ENCODE measurements at regions not wholly inside any gene's neighbourhood (a gene's known extent, or its start where the extent isn't known, plus 50 kb on each side); places are given as distances from the start of the nearest gene placed in this dataset.

DNA sequence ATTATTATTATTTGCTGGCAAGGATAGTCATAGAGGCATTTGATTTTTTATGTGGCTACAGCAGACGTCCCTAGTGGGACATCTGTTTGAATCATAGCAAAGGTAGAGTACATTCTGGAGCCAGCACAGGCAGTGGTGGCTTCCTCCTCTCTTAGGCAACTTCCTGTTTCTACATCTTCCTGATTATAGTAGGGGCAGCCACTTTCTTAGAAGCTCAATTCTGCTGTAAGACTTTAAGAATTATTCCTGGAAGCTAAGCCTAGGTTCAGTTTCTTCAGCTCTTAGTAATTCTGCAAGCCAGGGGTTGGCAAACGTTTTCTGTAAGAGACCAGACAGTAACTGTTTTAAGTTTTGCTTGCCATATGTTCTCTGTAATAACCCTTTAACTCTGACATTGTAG lies 129.3 kb upstream of the TENM4 start:
- no peak for DNase-seq

DNA sequence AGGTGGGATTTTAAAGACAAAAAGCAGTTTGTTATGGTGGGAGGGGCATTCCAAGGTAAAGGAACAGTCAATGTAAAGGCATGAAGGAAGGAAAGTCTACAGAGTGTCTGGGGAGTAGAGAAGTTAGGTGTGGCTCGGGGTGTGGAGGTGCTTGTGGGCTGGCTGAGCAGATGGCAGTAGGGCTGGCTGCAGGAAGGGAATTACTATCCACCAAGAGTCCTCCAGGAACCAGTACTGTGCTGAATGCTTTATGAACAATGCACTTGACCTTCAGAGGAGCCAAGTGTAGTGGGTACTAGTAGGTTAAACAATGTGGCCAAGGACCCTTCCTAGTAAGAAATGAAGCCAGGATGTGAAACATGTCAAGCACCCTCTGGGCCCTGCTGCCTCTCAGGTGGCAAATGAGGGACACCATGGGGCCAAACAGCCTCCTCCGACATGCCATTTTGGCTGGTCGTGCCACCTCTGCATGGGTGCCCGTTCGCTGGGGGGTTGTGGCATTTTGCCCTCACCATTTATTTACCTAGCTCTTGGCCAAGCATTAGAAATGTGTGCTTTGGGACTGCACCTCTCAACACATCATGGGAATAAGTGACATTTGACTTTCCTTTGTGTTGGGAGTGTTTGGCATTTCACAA lies 123.6 kb upstream of the TENM4 start:
- DNase-seq, result no peak

DNA sequence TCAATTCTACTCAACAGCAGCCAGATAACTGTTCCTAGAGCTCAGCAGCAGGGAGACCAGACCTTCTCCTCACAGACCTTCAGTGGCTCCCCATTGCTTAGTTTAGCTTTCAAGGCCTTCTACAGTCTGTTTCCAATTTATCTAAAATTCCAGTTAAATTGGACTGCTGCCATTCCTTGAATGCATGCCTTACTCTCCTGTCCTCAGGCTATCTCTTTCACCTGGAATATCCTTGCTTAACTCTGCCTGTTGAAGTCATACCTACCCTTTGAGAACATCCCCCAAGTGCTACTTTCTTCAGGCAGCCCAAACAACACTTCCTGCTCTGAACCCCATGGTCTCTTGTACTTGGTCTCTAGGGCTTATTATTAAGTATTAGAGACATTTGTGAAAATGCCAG lies 120.7 kb upstream of the TENM4 start:
- no peak for DNase-seq

DNA sequence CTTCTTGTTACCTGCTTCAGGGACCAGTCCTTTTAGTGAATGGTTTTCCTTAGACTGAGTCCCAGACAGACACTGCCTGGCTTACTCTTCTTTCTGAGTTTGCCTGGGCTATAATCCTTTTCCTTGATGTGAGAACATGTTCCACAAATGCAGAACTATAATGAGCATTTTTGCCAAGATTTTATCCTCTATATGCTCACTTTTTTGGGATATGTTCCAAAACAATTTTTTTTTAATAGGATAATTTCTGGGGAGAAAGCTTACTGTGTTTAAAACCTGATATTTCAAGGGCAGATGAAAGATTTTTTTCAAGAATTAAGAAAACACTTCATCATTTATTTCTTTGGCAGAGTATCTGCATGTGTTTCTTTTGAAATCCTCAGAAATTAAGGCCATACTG lies 110.0 kb upstream of the TENM4 start:
- DNase-seq, result no peak

DNA sequence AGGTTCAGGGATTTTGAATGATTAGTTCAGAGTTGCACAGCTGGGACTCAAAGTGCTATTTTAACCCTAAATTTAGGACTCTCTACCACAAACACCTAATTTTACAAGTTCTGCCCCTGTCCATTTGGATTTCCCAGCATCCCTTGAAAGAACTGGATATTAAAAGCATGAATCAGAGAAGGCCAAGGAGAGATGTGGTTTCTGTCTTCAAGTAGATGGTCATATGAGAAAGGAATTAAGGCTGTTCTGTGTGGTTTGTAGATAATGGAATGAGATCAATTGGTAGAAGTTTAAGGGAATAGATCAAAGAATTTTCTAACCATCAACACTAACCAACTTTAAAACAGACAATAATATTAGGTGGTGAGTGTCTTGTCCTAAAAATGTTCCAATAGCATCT lies 106.4 kb upstream of the TENM4 start:
- DNase-seq, result no peak

DNA sequence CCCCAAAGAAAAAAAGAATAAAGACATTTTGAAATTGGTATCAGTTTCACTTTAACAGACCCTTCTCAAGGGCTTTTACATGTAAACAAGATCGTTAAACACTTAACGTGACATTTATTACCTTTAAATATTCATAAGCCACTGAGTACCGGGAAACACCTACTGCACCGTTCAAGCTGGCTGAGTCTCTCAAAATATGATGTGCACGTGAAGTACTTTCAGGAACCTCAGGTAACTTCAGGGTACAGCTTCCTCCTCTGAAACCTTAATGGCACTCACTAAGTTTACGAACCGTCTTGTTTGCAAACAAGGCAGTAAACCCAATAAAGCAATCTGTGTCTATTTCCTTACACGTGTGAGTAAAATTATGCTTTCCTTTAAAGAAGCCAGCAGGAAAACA lies 105.5 kb upstream of the TENM4 start:
- DNase-seq, result no peak

DNA sequence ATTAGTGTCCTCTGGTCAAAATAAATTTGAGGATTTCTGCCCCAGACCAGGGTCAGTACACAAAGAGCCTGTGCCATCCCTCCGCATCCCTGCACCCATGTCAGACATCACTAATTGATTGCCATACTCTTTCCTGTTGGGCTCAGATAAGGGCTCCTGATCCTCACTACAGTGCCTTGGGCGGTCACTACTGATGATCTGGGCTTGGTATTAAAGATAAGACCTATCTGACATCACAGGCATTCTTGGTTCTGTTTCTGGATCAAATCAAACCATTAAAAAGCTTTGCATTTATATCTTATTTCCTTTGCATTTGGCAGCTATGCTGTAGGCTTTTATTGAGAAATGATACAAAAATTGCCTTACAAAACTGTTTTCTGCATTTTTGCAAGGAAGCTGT lies 103.5 kb upstream of the TENM4 start:
- DNase-seq, result no peak

DNA sequence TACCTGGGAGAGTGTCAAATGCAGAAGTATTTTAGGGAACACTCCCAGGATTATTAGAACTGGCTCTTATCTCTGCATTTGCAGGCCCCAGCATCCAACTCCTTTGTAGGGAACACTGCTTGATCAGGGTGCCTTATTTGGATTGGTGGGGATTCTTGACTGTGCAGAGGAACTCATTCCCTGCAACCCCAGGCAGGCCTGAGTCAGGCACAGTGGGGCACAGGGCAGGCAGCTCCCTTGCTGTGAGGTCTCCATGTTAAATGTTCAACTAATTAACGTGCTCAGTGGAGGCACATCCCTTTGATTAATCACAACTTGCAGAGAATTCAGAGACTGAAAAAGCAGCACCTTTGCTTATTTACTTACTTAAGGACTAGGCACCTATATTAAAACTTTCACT lies 102.3 kb upstream of the TENM4 start:
- no peak for DNase-seq

DNA sequence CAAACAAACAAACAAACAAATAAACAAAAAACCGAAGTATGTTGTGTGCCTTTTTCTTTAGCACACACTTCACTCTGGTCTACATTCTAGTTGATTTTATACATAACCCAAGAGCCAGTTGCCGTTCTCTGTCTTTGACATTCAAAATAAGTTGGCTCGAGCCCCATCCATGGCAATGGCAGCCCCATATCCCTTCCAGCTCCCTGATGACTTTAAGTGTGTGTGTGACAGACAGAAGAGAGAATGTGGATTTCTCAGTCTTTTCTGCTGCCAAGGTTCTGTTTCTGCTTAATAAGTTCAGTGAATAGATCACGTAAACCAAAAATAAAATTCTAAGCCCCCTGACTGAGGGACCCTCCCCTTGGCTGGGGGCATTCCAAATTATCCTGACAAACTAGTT lies 100.6 kb upstream of the TENM4 start:
- no peak for DNase-seq

DNA sequence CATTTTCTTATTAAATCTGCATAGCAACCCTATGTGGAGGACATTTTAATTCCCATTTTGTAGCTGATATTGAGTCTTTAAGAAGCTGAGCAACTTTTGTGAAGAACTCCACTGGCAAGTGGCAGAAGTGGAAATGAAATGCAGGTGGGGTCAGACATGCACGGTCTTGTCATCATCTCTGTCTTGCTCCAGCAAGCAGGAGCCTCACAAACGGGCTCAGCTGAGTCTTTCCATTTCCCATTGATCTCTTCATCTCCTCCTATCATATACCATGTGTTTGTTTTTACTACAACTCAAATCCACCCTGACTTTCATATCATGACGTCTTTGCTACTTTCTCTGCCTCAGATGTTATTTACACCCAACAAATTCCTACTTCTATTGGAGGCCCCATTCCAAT lies 97.9 kb upstream of the TENM4 start:
- no peak for DNase-seq

DNA sequence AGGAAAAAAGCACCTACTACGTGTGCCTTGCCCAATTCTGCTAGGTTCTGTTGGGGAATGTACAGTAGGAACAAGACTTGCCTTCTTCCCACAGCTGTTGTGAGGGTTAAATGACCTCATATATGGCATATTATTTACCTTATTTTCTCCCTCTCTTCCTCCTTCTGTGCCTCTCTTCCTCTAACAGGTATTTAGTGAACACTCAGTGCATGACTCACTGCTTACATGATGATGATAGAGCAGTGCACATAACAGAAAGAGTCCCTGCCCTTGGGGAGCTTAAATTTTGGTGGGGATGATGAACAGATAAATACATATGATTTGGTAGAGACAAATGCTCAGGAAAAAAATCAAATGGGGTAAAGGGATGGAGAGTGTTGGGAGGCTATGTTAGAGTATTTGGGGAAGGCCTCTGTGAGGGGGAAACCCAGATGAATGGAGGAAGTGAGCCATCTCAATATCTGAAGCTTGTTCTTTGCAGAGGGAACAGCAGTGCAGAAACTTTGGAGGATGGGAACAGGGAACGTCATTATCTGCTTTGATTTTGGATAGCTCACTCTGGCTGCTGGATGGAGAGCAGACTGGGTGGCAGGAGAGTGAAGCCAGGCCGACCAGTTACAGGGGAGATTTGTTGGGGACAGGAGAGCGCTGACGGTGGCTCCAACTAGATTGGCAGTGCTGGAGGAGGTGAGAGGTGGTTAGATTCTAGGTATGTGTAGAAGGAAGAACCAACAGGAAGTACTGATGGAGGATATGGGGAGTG lies 95.5 kb upstream of the TENM4 start:
- DNase-seq, result no peak

DNA sequence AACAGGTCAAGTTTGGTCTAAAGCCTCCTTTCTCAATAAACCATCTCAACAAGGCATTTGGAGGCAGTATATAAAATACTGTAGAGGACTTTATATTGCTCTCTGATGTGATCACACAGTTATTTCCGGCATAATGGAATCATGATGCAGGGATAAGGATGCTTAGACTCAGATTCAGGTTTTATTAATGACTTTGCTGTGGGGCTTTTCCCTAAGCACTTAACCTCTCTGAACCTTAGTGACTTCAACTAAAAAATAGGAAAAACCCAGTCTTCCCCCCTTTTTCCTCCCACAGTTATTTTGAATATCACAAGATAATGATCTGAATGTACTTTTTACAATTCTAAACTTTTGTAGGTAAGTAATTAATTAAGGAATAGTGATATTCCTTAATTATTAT lies 94.8 kb upstream of the TENM4 start:
- no peak for DNase-seq

DNA sequence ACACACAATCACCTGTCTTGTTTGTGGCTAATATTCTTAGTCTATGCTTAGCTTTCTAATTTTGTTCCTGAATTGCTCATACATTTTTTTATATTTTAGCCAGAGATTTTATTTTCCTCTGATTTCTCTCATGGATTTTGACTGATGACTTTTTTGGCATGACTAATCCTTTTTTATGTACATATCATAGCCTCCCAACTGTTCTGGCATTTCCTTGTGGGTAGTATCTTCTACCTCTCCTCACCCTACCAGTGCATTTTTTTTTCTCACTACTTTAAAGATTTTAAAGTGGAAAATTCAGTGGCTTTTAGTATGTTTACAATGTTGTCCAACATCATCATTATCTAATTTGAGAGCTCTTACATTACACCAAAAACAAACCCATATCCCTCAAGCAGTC lies 84.4 kb upstream of the TENM4 start:
- DNase-seq, result no peak

DNA sequence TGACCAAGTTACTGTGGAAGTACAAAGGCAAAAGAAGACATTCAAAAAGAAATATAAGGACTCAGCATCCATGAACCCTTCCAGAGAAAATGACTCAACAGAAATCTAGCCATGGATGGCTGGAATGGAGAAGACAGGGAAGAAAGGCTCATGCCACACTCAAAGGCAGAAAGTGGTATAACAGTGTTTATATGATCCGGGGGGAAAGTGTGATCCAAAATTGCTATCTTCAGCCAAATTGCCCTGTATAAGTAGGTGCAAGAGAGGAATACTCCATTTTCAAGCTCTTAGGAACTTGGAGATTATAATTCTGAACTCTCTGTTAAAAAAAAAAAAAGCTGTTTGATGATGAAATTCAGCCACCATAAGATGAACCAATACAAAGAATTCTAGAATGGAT lies 81.8 kb upstream of the TENM4 start:
- DNase-seq, result no peak

DNA sequence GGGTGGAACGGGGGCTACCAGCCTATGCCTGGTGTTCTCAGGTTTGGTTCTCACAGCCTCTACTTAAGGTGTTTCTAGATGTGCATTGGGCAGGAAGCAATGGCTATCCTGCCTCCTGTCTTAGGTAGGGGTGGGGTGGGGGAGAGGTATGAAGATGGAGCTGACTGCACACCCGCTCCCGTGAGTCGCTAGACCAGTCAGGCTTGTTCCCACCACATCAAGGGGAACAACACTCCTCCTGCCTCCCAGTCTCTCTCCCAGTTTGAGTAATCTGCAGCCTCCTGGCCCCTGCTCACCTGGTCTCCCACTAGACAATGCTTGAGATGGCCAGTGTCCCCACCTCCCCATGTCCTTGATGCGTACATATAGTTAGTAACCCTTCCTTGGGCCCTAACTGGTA lies 79.3 kb upstream of the TENM4 start:
- no peak for DNase-seq

DNA sequence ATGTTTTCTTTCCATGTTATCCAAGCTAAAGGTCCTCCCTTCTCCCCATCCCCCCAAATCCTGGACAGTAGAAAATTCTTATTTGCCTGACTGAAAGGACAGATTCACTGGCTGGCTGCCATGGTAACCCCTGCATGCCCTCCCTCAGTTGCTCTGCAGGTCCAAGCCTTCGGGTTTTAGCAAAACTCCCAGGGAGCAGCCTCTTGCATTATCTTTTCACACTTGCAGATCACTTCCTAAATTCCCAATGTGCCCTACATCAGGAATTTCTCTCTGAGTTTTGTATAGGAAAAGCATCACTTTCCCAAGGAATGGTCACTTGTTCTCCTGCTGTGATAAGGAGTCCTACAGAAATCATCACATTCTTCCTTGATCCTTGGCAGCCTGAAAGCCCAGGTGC lies 75.0 kb upstream of the TENM4 start:
- DNase-seq, result no peak

DNA sequence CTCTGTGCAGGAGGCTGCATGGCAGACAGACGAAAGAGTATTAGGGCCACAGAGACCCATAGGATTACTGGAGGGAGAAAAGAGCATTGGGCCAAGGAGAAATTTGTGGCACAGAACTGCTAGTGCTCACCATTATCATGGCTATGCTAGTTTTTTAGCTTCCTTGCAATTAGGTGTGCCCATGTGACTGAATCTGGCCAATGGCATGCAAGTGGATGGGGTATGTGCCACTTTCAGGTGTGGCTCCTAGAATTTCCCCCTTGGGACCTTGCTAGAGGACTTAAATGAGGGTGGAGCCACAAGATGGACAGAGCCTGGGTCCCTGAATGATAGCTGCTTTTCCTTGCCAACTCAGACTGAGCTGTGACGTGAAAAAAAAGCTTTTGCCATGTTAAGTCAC lies 73.9 kb upstream of the TENM4 start:
- DNase-seq, result no peak

DNA sequence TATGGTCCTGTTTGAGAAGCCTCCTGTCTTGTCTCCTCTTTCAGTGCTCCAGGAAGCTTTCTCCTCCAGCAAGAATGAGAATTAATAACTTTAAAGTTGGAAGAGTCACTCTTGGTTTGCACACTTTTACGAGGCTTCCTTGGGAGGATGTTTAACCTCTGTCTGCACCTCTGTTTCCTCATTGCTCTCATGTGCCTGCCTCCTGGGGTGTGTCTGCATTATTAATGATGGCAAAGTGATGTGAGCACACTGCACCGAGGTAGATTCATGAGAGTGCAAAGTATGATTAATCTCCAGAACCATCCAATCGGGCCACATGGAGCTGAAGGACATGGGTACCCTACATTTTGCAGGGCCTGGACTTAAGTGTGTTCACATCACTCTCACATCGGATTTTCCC lies 73.5 kb upstream of the TENM4 start:
- DNase-seq, result no peak

DNA sequence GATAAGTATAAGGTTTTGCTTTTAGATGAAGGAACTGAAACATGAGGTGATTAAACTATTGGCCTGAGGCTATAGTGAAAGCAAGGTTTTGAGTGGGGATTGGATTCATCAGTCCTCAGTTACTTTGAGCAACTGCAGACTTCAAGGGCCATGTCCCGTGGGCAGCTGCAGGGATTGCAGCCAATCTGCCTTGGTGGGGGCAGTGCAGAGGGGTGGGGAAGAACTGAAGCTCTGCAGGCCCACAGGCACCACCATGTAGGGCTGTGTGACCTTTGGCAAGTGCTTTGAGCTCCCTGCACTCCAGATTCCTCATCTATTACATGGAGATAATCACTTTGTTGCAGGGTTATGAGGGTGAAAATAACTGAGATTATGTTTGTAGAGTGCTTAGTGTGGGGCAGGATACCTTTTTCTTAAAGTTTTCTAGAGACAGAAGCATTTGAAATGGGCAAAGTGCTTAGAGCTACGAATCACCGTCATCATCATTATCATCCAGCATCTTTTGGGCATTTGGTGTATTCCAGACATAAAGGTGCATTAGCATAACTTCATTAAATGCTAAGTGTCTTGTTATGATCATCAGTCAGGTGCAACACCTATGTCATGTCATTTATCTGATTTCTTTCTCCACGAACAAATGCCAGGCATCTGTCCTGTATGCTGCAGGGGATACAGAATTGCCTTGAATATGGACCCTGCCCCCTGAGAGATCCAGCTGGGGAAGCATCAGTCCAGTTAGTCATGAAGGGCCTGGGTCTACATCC lies 72.1 kb upstream of the TENM4 start:
- DNase-seq, result no peak

DNA sequence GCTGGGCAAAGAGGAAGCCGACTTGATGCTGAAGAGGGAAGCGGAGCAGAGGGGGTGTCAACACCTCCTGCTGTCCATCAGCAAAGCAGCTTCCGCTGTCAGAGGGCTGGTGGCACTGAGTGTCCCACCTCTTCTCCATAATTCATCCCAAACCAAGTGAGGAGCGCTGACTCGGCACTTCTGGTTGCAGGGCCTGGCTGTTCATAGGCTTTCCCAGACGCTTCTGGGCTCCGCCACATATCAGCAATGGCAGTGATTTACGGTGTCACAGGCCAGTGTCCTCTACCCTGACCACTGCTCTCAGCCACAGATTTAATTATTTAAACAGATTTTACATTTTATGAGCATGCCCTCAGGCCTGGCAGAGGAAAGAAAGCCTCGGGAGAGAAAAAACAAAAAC lies 70.1 kb upstream of the TENM4 start:
- DNase-seq, result no peak

DNA sequence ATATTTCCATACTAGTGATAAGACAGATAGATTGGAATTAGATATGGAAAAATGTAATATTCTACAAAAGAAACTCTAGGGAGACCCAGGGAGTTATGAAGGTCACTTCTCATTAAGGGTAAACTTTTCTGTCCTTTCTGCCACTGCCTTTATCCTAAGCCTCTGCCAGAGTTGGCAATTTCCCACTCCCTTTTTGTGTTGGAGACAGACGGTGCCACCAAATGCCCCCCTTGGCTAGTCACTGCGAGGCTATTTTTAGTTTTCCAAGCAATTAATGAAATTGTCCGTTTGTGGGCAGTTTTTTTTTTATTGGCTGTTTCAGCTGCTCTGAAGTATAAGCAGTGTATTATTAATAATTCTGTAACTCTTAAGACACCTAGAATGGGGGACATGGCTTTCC lies 67.6 kb upstream of the TENM4 start:
- no peak for DNase-seq

DNA sequence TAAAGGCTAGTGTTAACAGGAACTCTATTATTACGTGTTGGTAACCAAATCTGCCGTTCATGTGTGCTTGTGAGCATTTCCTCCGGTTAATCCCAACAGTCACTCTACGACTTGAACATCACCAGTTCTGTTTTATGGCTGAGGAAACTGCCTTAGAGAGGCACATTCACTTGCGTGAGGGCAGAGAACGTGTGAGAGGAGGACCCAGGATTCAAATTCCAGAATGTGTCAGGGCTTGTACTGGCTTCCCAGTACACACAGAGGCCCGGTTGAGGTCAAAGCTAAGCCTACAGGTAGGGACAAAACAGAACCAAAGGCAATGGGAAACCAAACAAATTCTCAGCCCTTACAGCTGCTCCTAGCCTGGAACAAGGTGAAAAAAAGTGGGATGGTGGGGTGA lies 66.9 kb upstream of the TENM4 start:
- no peak for DNase-seq

DNA sequence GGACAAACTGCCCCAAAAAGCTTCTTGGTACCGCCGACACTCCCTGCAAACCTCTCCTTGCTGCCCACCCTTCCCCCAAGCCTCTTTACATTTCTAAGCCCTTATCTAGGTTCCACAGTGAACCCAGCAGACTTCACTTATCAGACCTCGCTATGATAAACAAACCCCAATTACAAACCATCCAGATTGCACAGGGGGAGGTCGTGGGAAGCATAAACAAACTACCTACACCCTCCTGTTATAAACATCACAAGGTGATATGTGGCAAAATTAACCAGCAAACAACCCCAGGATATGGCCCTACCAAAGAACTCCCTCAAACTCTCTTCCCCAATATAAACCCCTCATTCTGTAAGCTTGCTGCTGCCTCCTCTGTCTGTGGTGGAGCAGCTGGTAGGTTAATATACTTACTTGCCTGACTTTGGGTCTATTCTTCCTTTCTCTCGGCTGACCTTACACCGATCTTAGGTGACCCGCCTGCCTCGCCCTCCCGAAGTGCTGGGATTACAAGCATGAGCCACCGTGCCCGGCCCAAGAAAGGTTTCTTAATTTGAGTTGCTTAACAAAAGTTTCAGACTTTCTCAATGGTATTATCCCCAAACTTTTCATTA lies 66.0 kb upstream of the TENM4 start:
- DNase-seq, result no peak

DNA sequence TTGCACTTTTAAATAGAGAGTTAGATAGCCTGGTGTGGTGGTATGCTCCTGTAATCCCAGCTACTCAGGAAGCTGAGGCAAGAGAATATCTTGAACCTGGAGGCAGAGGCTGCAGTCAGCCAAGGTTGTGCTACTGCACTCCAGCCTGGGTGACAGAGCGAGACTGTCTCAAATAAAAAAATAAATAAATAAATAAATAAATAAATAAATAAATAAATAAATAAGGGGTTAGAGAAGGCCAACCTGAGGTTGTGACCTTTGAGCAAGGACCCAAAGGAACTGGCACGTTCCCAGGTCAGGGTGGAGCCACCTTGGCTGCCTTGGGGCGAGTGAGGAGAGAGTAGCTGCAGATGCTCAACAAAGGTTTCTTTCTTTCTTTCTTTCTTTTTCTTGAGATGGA lies 65.3 kb upstream of the TENM4 start:
- no peak for DNase-seq
